HFF-Myc (cell line): ENCODE measurements at regions not wholly inside any gene's neighbourhood (a gene's known extent, or its start where the extent isn't known, plus 50 kb on each side); places are given as distances from the start of the nearest gene placed in this dataset.

Source experiments
- DNase-seq: peaks from one replicate; pipeline ENCODE4 v3.0.0-alpha.2; 2011; ENCODE audit warnings: low read depth; ENCODE audit errors: extremely low read depth
- H3K4me3 ChIP-seq: replicated peaks from 2 replicates; pipeline ENCODE4 v1.5.1; 2011; ENCODE audit warnings: low read depth, mild to moderate bottlenecking, control low read depth, low read length
- CTCF ChIP-seq: IDR thresholded peaks from 2 replicates; pipeline ENCODE4 v1.5.1; 2012; ENCODE audit warnings: mild to moderate bottlenecking, low read depth, low read length, control low read depth; ENCODE audit errors: missing control alignments

DNA sequence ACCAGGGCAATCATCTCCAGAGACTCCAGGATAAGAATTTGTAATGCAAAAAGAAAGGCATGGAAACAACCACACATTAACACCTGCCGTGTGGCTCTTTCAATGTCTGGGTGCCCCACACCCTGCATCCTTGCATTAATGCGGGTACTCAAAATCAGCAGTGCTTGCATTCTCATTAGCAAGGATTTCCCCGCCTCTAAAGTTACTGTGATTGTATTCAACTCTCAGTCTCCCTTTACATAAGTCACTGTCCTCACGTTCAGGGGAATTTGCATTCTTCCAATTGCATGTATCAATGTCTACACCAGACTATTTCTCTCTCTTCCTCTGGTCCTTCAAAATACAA is 324.3 kb downstream of the FOXL1 start:
- H3K4me3 ChIP-seq, result no peak overlapping the region
- no peak for TF ChIP-seq CTCF
- DNase-seq, result no peak

GRCh38 chr16:86903068-86903467 is 324.7 kb downstream of the FOXL1 start:
- DNase-seq, result no peak
- H3K4me3 ChIP-seq, result no peak overlapping the region
- TF ChIP-seq CTCF, result no peak

DNA sequence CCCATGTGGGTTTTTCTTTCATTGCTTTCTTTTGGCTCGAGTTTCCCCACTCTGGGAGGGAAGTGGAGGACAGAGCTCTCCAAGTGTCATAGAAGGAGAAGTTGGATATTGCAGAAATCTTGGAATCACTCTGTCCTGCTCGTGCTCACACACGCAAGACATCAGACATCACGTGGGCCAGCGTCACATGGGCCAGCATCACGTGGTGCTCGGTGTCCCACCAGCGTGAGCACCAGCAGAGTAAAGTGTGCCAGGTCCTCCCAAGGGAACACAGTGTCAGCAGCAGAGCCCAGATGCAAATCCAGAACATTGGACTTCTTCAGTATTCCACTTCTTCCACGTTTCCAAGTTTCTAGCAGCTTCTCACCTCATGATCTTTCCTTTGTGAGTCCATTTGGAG is 327.0 kb downstream of the FOXL1 start:
- no peak overlapping the region for H3K4me3 ChIP-seq
- TF ChIP-seq CTCF, result no peak
- no peak for DNase-seq

DNA sequence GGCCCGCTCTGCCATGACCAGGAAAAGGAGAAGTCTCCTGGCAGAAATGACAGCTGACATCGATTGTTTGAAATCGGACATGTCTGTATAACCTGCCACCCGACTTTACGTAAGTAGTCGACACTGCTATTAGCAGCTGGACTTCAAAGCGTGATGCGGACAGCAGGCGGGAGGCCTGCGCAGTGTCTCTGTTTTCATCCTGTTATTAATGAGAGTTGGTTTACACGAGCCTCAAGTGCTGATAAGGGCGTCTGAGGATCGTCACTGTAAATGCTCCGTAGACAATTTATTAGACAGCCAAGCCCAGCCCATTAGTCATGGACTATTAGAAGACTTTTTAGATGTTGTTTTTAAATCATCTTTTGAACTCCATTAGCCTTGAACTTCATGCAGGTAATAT is 328.3 kb downstream of the FOXL1 start:
- no peak for TF ChIP-seq CTCF
- DNase-seq, result no peak
- no peak overlapping the region for H3K4me3 ChIP-seq

GRCh38 chr16:86909359-86910160 is 331.2 kb downstream of the FOXL1 start:
- no peak for TF ChIP-seq CTCF
- no peak for DNase-seq
- no peak overlapping the region for H3K4me3 ChIP-seq

DNA sequence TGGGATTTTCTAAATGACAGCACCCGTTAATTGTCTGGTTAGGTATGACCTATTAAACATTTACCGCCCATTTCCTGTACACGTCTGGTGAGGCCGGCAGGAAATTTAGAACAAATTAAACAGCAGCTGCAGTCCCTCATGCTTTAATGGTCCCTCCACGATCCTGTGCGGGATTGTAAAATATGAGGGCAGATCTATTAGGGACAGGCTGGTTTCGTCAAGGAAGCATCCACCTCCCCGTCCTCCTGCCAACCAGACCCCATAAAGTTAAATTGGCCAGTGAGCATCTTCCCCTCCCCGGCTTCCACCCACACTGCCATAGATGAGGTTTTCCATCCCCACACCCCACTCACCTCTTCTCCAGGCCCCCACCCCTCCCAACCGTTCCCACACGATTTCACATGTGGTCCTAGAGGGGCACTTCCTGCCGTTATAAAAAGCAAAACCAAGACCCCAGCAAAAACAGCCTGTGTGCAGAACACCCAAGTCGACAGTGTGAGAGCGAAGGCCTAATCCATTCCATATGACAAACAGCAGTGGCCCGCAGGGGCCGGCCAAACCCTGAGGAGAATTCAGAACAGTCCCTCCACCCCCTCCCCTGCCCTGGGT is 331.9 kb downstream of the FOXL1 start:
- DNase-seq, result no peak
- H3K4me3 ChIP-seq, result no peak overlapping the region
- no peak for TF ChIP-seq CTCF
